ENCODE measurements at regions not wholly inside any gene's neighbourhood (a gene's known extent, or its start where the extent isn't known, plus 50 kb on each side); places are given as distances from the start of the nearest gene placed in this dataset.

DNA sequence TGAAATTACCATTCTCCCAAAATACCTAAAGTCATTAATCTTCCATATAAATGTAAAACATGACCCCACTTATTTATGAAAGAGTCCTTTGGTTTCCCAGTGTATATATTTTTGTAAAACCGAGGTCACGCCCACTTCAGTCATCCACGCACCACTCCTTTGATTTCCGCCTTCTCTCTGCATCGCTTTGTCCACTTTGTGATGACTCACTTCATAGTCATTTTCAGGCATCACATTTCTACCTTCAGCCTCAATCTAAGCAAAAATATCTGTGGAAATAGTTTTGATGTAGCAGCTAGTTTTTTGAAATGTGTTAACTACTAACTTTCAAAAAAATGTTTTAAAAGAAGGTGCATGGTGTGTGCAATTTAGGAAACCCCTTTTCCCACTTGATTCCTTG lies 793.5 kb upstream of the SOX11 start:
- Mint-ChIP-seq H3K27ac (ENCODE audit: unreplicated experiment) (no peak overlapping the region), H3K27me3 (ENCODE audit: low read depth) (no peaks in the 10 kb centered on the region), H3K4me3 (no peak overlapping the region), H3K36me3 (ENCODE audit: low read depth) (no peaks in the 10 kb centered on the region), H3K9me3 (peaks cover 2% of the 10 kb centered on the region), H3K4me1 (peaks cover 23% of the 10 kb centered on the region)
- DNase-seq (ENCODE audit: low read depth, low spot score) = no peak
- TF ChIP-seq, protein P1, sequence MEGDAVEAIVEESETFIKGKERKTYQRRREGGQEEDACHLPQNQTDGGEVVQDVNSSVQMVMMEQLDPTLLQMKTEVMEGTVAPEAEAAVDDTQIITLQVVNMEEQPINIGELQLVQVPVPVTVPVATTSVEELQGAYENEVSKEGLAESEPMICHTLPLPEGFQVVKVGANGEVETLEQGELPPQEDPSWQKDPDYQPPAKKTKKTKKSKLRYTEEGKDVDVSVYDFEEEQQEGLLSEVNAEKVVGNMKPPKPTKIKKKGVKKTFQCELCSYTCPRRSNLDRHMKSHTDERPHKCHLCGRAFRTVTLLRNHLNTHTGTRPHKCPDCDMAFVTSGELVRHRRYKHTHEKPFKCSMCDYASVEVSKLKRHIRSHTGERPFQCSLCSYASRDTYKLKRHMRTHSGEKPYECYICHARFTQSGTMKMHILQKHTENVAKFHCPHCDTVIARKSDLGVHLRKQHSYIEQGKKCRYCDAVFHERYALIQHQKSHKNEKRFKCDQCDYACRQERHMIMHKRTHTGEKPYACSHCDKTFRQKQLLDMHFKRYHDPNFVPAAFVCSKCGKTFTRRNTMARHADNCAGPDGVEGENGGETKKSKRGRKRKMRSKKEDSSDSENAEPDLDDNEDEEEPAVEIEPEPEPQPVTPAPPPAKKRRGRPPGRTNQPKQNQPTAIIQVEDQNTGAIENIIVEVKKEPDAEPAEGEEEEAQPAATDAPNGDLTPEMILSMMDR (conservative IDR thresholded peaks at IDR 0.05) = no peak

DNA sequence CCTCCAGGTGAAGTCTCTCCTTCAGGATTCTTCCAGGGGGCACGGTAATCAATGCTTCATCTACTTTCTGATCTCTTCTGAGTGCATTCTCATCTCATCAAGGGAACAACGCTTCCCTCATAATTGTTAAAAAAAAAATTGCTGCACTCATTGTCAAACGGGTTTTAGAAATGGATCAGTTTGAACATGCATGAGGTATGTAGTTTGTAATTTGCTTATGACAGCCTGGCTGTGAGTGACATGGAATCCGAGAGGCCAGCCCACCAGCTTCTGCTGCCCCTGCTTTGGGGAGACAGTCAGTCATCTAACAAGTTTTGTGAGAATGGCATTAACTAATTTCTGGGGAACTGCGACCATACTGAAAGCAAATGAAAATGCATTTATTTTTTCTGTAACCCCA lies 791.9 kb upstream of the SOX11 start:
- Mint-ChIP-seq H3K36me3 (ENCODE audit: low read depth) (no peaks in the 10 kb centered on the region), H3K4me3 (no peak overlapping the region), H3K27me3 (ENCODE audit: low read depth) (no peaks in the 10 kb centered on the region), H3K27ac (ENCODE audit: unreplicated experiment) (no peak overlapping the region), H3K4me1 (peaks cover 32% of the 10 kb centered on the region), H3K9me3 (peaks cover 2% of the 10 kb centered on the region)
- no peak for DNase-seq (ENCODE audit: low read depth, low spot score)
- TF ChIP-seq, protein P1 (conservative IDR thresholded peaks at IDR 0.05) = no peak

DNA sequence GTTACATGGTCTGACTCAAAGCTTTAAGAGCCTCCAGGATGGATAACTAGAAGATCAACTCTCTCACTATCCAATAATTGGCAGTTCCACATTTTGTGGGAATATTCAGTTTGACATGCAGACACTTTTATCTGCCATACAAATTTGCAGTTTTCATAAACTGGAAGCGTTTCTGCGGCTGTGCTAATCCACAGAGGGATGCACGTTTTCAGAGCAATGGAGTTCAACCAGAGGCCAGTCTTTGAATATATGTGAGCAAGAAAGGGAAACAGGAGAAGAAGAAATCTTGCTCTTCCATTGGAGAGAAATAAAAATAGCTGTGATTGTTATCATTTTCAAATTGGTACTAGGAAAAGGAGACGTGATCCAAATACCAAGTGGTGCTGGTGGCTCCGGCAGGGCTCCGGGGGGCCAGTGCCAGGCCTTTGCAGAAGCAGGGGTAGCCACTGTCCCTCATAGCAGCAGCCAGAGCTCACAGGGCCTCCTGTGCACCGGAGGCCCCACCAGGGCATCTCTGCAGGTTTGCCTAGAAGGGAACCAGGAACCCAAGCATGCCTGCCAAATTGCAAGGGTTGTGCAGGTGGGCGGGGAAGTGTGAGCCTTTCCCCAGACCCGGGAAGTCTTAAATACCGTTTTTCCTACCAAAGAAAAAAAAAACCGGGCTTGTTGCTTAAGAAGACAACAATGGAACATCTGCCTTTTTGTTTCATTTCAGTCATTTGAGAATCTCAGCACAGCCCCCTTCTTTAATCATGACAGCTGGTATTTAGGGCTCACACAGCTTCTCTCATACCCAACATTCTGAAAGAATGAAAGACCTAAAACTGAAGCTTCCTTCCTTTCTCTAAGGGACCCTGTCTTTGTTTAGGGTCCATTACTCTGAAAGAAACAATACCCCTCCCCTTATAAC lies 791.1 kb upstream of the SOX11 start:
- Mint-ChIP-seq H3K4me3 (peak overlapping the region; percentile 3), H3K27ac (ENCODE audit: unreplicated experiment) (no peak overlapping the region), H3K4me1 (peaks cover 32% of the 10 kb centered on the region), H3K36me3 (ENCODE audit: low read depth) (no peaks in the 10 kb centered on the region), H3K9me3 (no peaks in the 10 kb centered on the region), H3K27me3 (ENCODE audit: low read depth) (no peaks in the 10 kb centered on the region)
- TF ChIP-seq, protein P1 (conservative IDR thresholded peaks at IDR 0.05) = no peak
- no peak for DNase-seq (ENCODE audit: low read depth, low spot score)

DNA sequence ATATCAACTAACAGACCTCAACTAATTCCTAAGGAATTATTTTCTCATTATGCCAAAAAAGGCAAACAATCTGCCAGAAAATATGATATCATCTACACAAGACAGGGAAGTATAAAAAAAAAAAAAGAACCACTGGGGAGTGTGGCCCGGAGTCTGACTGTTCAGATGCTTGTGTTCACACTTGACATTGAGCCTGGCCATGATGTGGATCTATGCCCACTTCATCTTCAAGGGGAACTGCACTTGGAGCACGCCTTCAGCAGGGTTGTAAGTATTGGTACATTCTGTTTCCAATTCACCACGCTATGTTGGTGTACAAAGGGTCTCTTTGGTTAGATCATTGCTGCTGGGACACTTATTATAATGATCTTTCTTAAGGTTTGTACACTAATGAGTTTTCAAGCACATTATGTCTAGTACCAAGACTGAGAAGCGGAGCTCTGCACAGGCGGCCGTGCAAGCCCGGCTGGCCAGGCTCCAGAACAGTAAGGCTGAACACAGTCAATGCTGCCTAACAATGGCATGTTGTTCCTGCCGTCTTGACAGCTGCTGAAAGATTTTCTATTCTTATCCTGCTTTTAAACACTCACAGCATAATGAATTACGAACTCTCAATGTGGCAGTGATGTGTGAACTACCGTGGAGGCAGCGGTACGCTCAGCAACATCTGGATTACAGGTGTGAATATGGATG lies 788.4 kb upstream of the SOX11 start:
- Mint-ChIP-seq H3K36me3 (ENCODE audit: low read depth) (no peaks in the 10 kb centered on the region), H3K4me3 (no peak overlapping the region), H3K27ac (ENCODE audit: unreplicated experiment) (no peak overlapping the region), H3K9me3 (no peaks in the 10 kb centered on the region), H3K4me1 (peaks cover 39% of the 10 kb centered on the region), H3K27me3 (ENCODE audit: low read depth) (no peaks in the 10 kb centered on the region)
- no peak for DNase-seq (ENCODE audit: low read depth, low spot score)
- TF ChIP-seq, protein P1 (conservative IDR thresholded peaks at IDR 0.05) = no peak

DNA sequence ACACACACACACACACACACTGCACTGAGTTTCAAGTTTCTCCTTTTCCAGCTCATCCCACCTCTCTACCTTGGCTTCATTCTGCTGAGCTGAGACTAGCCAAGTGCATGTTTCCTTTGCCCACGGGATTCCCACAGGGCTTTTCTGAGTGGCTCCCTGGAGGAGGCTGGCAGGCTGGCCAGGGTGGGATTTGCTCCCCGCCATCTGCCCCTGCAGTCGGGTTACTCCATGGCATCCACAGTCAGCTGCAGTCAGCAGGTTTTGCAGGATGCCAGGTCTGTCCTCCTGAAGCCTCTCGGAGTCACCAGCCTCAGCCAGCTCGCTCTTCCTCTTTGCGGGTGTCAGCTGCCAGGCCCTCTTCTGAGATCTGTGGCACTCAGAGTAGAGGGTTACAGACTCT lies 783.7 kb upstream of the SOX11 start:
- Mint-ChIP-seq H3K9me3 (peaks cover 2% of the 10 kb centered on the region), H3K4me1 (peaks cover 23% of the 10 kb centered on the region), H3K27ac (ENCODE audit: unreplicated experiment) (no peak overlapping the region), H3K27me3 (ENCODE audit: low read depth) (no peaks in the 10 kb centered on the region), H3K4me3 (no peak overlapping the region), H3K36me3 (ENCODE audit: low read depth) (no peaks in the 10 kb centered on the region)
- TF ChIP-seq, protein P1 (conservative IDR thresholded peaks at IDR 0.05) = no peak
- DNase-seq (ENCODE audit: low read depth, low spot score) = no peak

Data from neural crest cell (in vitro differentiated cells).